ENCODE measurements at regions not wholly inside any gene's neighbourhood (a gene's known extent, or its start where the extent isn't known, plus 50 kb on each side); places are given as distances from the start of the nearest gene placed in this dataset.

GRCh38 chr2:15681089-15681885, 89.6 kb downstream of the DDX1 start:
- DNase-seq = no peak

- no peak for DNase-seq
These were observed 90.7 kb downstream of the DDX1 start for GRCh38 chr2:15682354-15682753.

GRCh38 chr2:15684161-15685039, 92.7 kb downstream of the DDX1 start:
- no peak for DNase-seq

- no peak for DNase-seq
These were observed 93.5 kb downstream of the DDX1 start for GRCh38 chr2:15685143-15685542.

GRCh38 chr2:15686643-15687042, 95.0 kb downstream of the DDX1 start:
- no peak for DNase-seq

GRCh38 chr2:15687243-15687642, 95.6 kb downstream of the DDX1 start:
- DNase-seq = no peak

- no peak for DNase-seq
These were observed 96.1 kb downstream of the DDX1 start for GRCh38 chr2:15687720-15688119.

GRCh38 chr2:15688924-15689568, 97.4 kb downstream of the DDX1 start:
- DNase-seq = no peak

- DNase-seq = no peak
These were observed 98.0 kb downstream of the DDX1 start for GRCh38 chr2:15689654-15690053.

GRCh38 chr2:15691586-15692310, 100.1 kb downstream of the DDX1 start:
- DNase-seq = no peak

GRCh38 chr2:15692551-15693377, 101.1 kb downstream of the DDX1 start:
- DNase-seq = no peak

- no peak for DNase-seq
These were observed 101.7 kb downstream of the DDX1 start for GRCh38 chr2:15693382-15693781.

GRCh38 chr2:15693926-15694588, 102.4 kb downstream of the DDX1 start:
- DNase-seq = peak; percentile 44

GRCh38 chr2:15694589-15694986, 102.9 kb downstream of the DDX1 start:
- no peak for DNase-seq

GRCh38 chr2:15695582-15696330, 104.1 kb downstream of the DDX1 start:
- no peak for DNase-seq

- peak; percentile 62 for DNase-seq
These were observed 105.0 kb downstream of the DDX1 start for GRCh38 chr2:15696606-15697170.

- DNase-seq = no peak
These were observed 108.5 kb downstream of the DDX1 start for GRCh38 chr2:15700131-15700530.

GRCh38 chr2:15700599-15701340, 109.1 kb downstream of the DDX1 start:
- DNase-seq = no peak

- DNase-seq = no peak
These were observed 109.8 kb downstream of the DDX1 start for GRCh38 chr2:15701341-15701907.

Measured in right hindlimb (tissue), 1 donor.